H1 (cell line): ENCODE measurements at regions not wholly inside any gene's neighbourhood (a gene's known extent, or its start where the extent isn't known, plus 50 kb on each side); places are given as distances from the start of the nearest gene placed in this dataset.

Experiments used
- CTCF ChIA-PET: fragments of 300-600 bp; sonication (Branson Sonifier 250); formaldehyde crosslinking; loops from one replicate; lab custom pipeline; 2021; ENCODE audit not compliant: partially characterized antibody; lab: Charles Lee
- POLR2A ChIA-PET: fragments of 300-600 bp; sonication (Branson Sonifier 250); formaldehyde crosslinking; loops from one replicate; lab custom pipeline; 2021; ENCODE audit warnings: inconsistent platforms; ENCODE audit not compliant: partially characterized antibody; lab: Charles Lee
- DNase-seq, 2 experiments: peaks; one replicate each; pipeline versions ENCODE4 v3.0.0 to v3.0.0-alpha.2; 2010 to 2022; ENCODE audit warnings: low spot score in 2 of 2, low read depth in 1 of 2, mixed read lengths in 1 of 2
- FAIRE-seq: peaks from 2 replicates; lab custom pipeline; 2011; peaks lifted over from hg19 to GRCh38; lab: Jason Lieb, UNC
- H2AFZ ChIP-seq: 2 replicates; pipeline ENCODE4 v1.8.1; 2012; ENCODE audit warnings: low read length, inconsistent platforms
- H2AK5ac ChIP-seq: 2 replicates; pipeline ENCODE4 v1.6.1; 2013; ENCODE audit warnings: low read depth, low read length
- H2BK120ac ChIP-seq: replicated peaks from 2 replicates; pipeline ENCODE3; 2013; ENCODE audit warnings: low read depth, low read length, inconsistent platforms
- H2BK12ac ChIP-seq: 2 replicates; pipeline ENCODE4 v1.6.1; 2013; ENCODE audit warnings: low read depth, low read length
- H2BK15ac ChIP-seq: 2 replicates; pipeline ENCODE4 v1.6.1; 2013; ENCODE audit warnings: low read length
- H2BK20ac ChIP-seq: 2 replicates; pipeline ENCODE4 v1.6.1; 2013; ENCODE audit warnings: low read length
- H2BK5ac ChIP-seq: 2 replicates; pipeline ENCODE4 v1.6.1; 2013; ENCODE audit warnings: low read depth, low read length
- H3K14ac ChIP-seq: 2 replicates; pipeline ENCODE4 v1.6.1; 2013; ENCODE audit warnings: inconsistent platforms; ENCODE audit not compliant: insufficient read length
- H3K18ac ChIP-seq: 2 replicates; pipeline ENCODE4 v1.6.1; 2013; ENCODE audit warnings: low read length; ENCODE audit errors: extremely low read depth
- H3K23ac ChIP-seq: 2 replicates; pipeline ENCODE4 v1.6.1; 2013; ENCODE audit warnings: inconsistent platforms; ENCODE audit not compliant: insufficient read length
- H3K23me2 ChIP-seq: 2 replicates; pipeline ENCODE4 v1.6.1; 2013; ENCODE audit warnings: low read depth, low read length
- H3K27ac ChIP-seq: 2 replicates; pipeline ENCODE4 v1.6.1; 2011; ENCODE audit warnings: low read depth, low read length, inconsistent platforms
- H3K27me3 ChIP-seq, 4 experiments: replicated peaks in 1 of 4; 1 replicate in 1 of 4; 2 replicates in 3 of 4; pipeline versions ENCODE4 v1.6.1 to v1.8.1; 2011 to 2013; ENCODE audit warnings: low read length in 3 of 4, mild to moderate bottlenecking in 3 of 4, inconsistent platforms in 2 of 4, mixed read lengths in 2 of 4, moderate library complexity in 1 of 4; ENCODE audit not compliant: control insufficient read depth in 3 of 4, insufficient read depth in 3 of 4; ENCODE audit errors: extremely low read depth in 1 of 4
- H3K36me3 ChIP-seq, 4 experiments: 2 replicates each; pipeline versions ENCODE4 v1.6.1 to v1.8.1; 2011 to 2013; ENCODE audit warnings: mild to moderate bottlenecking in 4 of 4, low read length in 3 of 4, moderate library complexity in 2 of 4, control low read depth in 1 of 4, inconsistent platforms in 1 of 4; ENCODE audit not compliant: insufficient read depth in 4 of 4, control insufficient read depth in 2 of 4
- H3K4ac ChIP-seq: replicated peaks from 2 replicates; pipeline ENCODE3; 2013; ENCODE audit warnings: low read length, low read depth, mixed read lengths, inconsistent platforms; ENCODE audit not compliant: insufficient read length
- H3K4me1 ChIP-seq, 4 experiments: replicated peaks in 1 of 4; 1 replicate in 1 of 4; 2 replicates in 3 of 4; pipeline versions ENCODE4 v1.6.1 to v1.8.1; 2011 to 2013; ENCODE audit warnings: low read length in 3 of 4, inconsistent platforms in 2 of 4, mixed read lengths in 1 of 4; ENCODE audit not compliant: insufficient read depth in 4 of 4, control insufficient read depth in 3 of 4
- H3K4me2 ChIP-seq, 2 experiments: 2 replicates each; pipeline versions ENCODE4 v1.6.1 to v1.8.1; 2011 to 2013; ENCODE audit warnings: low read depth in 2 of 2, low read length in 2 of 2, control low read depth in 1 of 2, inconsistent platforms in 1 of 2, mild to moderate bottlenecking in 1 of 2; ENCODE audit not compliant: insufficient read depth in 1 of 2
- H3K4me3 ChIP-seq, 4 experiments: fragments of 200-600, 300-600 bp in 1 of 4; sonication (generic), shearing (Covaris generic), sonication (Bioruptor Twin) in 1 of 4; 2 replicates each; pipeline versions ENCODE4 v1.5.1 to v1.8.1; 2011 to 2016; ENCODE audit warnings: low read length in 4 of 4, low read depth in 3 of 4, control low read depth in 2 of 4, inconsistent platforms in 2 of 4, mild to moderate bottlenecking in 2 of 4, mixed read lengths in 1 of 4, moderate library complexity in 1 of 4; ENCODE audit not compliant: insufficient read depth in 2 of 4; ENCODE audit errors: extremely low read depth in 1 of 4
- H3K56ac ChIP-seq: replicated peaks from 2 replicates; pipeline ENCODE3; 2013; ENCODE audit warnings: low read depth, mild to moderate bottlenecking, mixed read lengths, low read length, inconsistent platforms; ENCODE audit not compliant: insufficient read length
- H3K79me1 ChIP-seq: 2 replicates; pipeline ENCODE4 v1.6.1; 2013; ENCODE audit warnings: low read depth, low read length, control low read depth
- H3K79me2 ChIP-seq, 2 experiments: 2 replicates each; pipeline versions ENCODE4 v1.6.1 to v1.8.1; 2012 to 2013; ENCODE audit warnings: low read length in 2 of 2, mild to moderate bottlenecking in 2 of 2, inconsistent platforms in 1 of 2; ENCODE audit not compliant: insufficient read depth in 2 of 2, control insufficient read depth in 1 of 2
- H3K9ac ChIP-seq, 4 experiments: replicated peaks in 1 of 4; 1 replicate in 1 of 4; 2 replicates in 3 of 4; pipeline versions ENCODE4 v1.6.1 to v1.8.1; 2011 to 2013; ENCODE audit warnings: low read depth in 3 of 4, low read length in 3 of 4, control low read depth in 2 of 4, mild to moderate bottlenecking in 2 of 4, moderate library complexity in 2 of 4, inconsistent platforms in 1 of 4; ENCODE audit errors: extremely low read depth in 1 of 4
- H3K9me3 ChIP-seq, 2 experiments: 2 replicates each; pipeline versions ENCODE4 v1.6.1 to v1.8.1; 2012 to 2013; ENCODE audit warnings: mild to moderate bottlenecking in 2 of 2, moderate library complexity in 2 of 2, control low read depth in 1 of 2, inconsistent platforms in 1 of 2, low read depth in 1 of 2, low read length in 1 of 2, mixed read lengths in 1 of 2; ENCODE audit not compliant: insufficient read depth in 2 of 2
- H4K20me1 ChIP-seq, 2 experiments: replicated peaks in 1 of 2; 2 replicates each; pipeline versions ENCODE3 to v1.8.1; 2011 to 2013; ENCODE audit warnings: inconsistent platforms in 2 of 2, low read length in 2 of 2, mild to moderate bottlenecking in 1 of 2; ENCODE audit not compliant: insufficient read depth in 2 of 2, control insufficient read depth in 1 of 2
- H4K5ac ChIP-seq: 2 replicates; pipeline ENCODE4 v1.6.1; 2013; ENCODE audit warnings: low read length, low read depth, mixed read lengths, inconsistent platforms; ENCODE audit not compliant: insufficient read length
- H4K8ac ChIP-seq: 2 replicates; pipeline ENCODE4 v1.8.0; 2013; ENCODE audit warnings: mild to moderate bottlenecking, moderate library complexity, low read length, inconsistent platforms; ENCODE audit not compliant: insufficient read depth; ENCODE audit errors: extremely low read depth
- H4K91ac ChIP-seq: replicated peaks from 2 replicates; pipeline ENCODE3; 2013; ENCODE audit warnings: low read length, mixed read lengths, inconsistent platforms; ENCODE audit not compliant: insufficient read length
- BACH1 ChIP-seq: IDR thresholded peaks from 2 replicates; pipeline ENCODE4 v1.6.1; 2012; ENCODE audit warnings: low read length, improper control_type of control experiment
- CEBPB ChIP-seq: IDR thresholded peaks from 2 replicates; pipeline ENCODE4 v1.6.1; 2012; ENCODE audit warnings: low read depth, low read length
- CREB1 ChIP-seq: IDR thresholded peaks from 2 replicates; pipeline ENCODE4 v1.6.1; 2012; ENCODE audit warnings: inconsistent platforms
- SIRT6 ChIP-seq: IDR thresholded peaks from one replicate; pipeline ENCODE4 v1.7.1; 2012; ENCODE audit warnings: low read length, inconsistent platforms
- SIX5 ChIP-seq: IDR thresholded peaks from 2 replicates; pipeline ENCODE4 v1.6.1; 2011; ENCODE audit warnings: mild to moderate bottlenecking, low read depth, low read length
- SP1 ChIP-seq: IDR thresholded peaks from 2 replicates; pipeline ENCODE4 v1.6.1; 2011; ENCODE audit warnings: low read depth, low read length
- WGBS, 2 experiments: shearing (Covaris generic) in 1 of 2; methylation state at CpG; one replicate each; pipeline versions ENCODE4 v1.1.6 to v1.1.7; 2013 to 2015; ENCODE audit warnings: low lambda C conversion rate in 2 of 2, mixed read lengths in 2 of 2, inconsistent platforms in 1 of 2, low coverage in 1 of 2, missing lambda C conversion rate in 1 of 2; ENCODE audit not compliant: insufficient replicate concordance in 2 of 2, insufficient coverage in 1 of 2, insufficient read length in 1 of 2; ENCODE audit errors: extremely low coverage in 1 of 2, missing lambda C conversion rate in 1 of 2; 5-methylcytosine and 5-hydroxymethylcytosine counted together

DNA sequence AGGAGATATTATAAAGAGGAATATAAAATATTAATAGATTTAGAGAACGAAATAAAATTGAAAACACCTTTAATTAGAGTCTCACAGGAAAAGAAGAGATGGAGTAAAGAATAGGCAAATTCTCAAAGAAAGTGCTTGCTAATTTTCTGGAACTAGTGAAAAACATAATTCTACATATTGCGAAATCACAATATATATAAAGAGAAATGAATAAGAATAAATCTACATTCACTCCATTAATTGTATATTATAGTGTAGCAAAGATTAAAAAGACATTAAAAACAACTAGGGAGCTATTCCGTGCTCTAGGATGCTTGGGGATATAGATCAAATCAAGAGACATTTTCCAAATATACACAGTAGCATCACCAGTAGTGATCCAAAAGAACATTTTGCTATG is 685.2 kb upstream of the NCAM2 start:
- H2AK5ac ChIP-seq = no peak overlapping the region
- no peak overlapping the region for H4K8ac ChIP-seq
- no peaks in the 10 kb centered on the region for H3K23me2 ChIP-seq
- no peak overlapping the region for H4K91ac ChIP-seq
- no peak overlapping the region for H3K27ac ChIP-seq
- H4K20me1 ChIP-seq = no peaks in the 10 kb centered on the region
- ChIA-PET POLR2A (no interaction called here), CTCF (no interaction called here)
- no peak overlapping the region for H3K14ac ChIP-seq
- no peak overlapping the region for H3K4ac ChIP-seq
- H2AFZ ChIP-seq = no peak overlapping the region
- H3K9ac ChIP-seq = no peak overlapping the region
- no peak overlapping the region for H2BK20ac ChIP-seq
- no peak overlapping the region for H3K23ac ChIP-seq
- no peak overlapping the region for H4K5ac ChIP-seq
- DNase-seq (no peak), FAIRE-seq (no peak)
- no peaks in the 10 kb centered on the region for H3K36me3 ChIP-seq
- no peak overlapping the region for H2BK5ac ChIP-seq
- H2BK120ac ChIP-seq = no peak overlapping the region
- peak; percentile 58; the same call in 1 of the 2 replicates for TF ChIP-seq CEBPB
- TF ChIP-seq CREB1 = no peak
- no peak for TF ChIP-seq SIRT6
- TF ChIP-seq BACH1 = no peak
- no peak for TF ChIP-seq SIX5
- no peak for TF ChIP-seq SP1
- H2BK12ac ChIP-seq = no peak overlapping the region
- 94% methylated on average over 3 of the region's 3 CpGs; no CpG with 5 or more reads in 1 of the 2 experiments for WGBS, 2 experiments
- no peak overlapping the region for H3K56ac ChIP-seq
- peaks cover 0 to 3% (median 0%) of the 10 kb centered on the region in 4 experiments; a peak in 2 of 7 replicates for H3K4me1 ChIP-seq
- no peaks in the 10 kb centered on the region for H3K79me2 ChIP-seq
- H3K18ac ChIP-seq = no peak overlapping the region
- H3K4me3 ChIP-seq = no peak overlapping the region
- H3K4me2 ChIP-seq = no peak overlapping the region
- H2BK15ac ChIP-seq = no peak overlapping the region
- no peaks in the 10 kb centered on the region for H3K79me1 ChIP-seq
- H3K27me3 ChIP-seq = no peaks in the 10 kb centered on the region
- no peaks in the 10 kb centered on the region; a peak in 2 of 4 replicates for H3K9me3 ChIP-seq
